Fibroblast of villous mesenchyme (primary cell): ENCODE measurements at regions not wholly inside any gene's neighbourhood (a gene's known extent, or its start where the extent isn't known, plus 50 kb on each side); places are given as distances from the start of the nearest gene placed in this dataset.

Source experiments
- DNase-seq: peaks from one replicate; pipeline ENCODE4 v3.0.0-alpha.2; 2010; ENCODE audit warnings: low read depth
- H3K4me3 ChIP-seq: 2 replicates; pipeline ENCODE4 v1.5.1; 2011; ENCODE audit warnings: low read depth, mild to moderate bottlenecking, low read length
- CTCF ChIP-seq: IDR thresholded peaks from 2 replicates; pipeline ENCODE4 v1.5.1; 2012; ENCODE audit warnings: low read depth, mild to moderate bottlenecking, low read length; ENCODE audit not compliant: insufficient read depth

- TF ChIP-seq CTCF: no peak
- H3K4me3 ChIP-seq: no peak overlapping the region
- no peak for DNase-seq
These were observed 231.8 kb downstream of the UACA start for GRCh38 chr15:70531576-70531975.

- no peak for DNase-seq
- no peak overlapping the region for H3K4me3 ChIP-seq
- no peak for TF ChIP-seq CTCF
These were observed 232.5 kb downstream of the UACA start for GRCh38 chr15:70530906-70531305.

- TF ChIP-seq CTCF: no peak
- no peak overlapping the region for H3K4me3 ChIP-seq
- no peak for DNase-seq
These were observed 232.9 kb downstream of the UACA start for GRCh38 chr15:70530503-70530902.

- TF ChIP-seq CTCF: no peak
- DNase-seq: no peak
- no peak overlapping the region for H3K4me3 ChIP-seq
These were observed 233.3 kb downstream of the UACA start for GRCh38 chr15:70530017-70530499.

- no peak for DNase-seq
- TF ChIP-seq CTCF: no peak
- H3K4me3 ChIP-seq: no peak overlapping the region
These were observed 234.5 kb downstream of the UACA start for GRCh38 chr15:70528816-70529215.

- no peak overlapping the region for H3K4me3 ChIP-seq
- no peak for TF ChIP-seq CTCF
- DNase-seq: peak; percentile 84
These were observed 235.1 kb downstream of the UACA start for GRCh38 chr15:70528270-70528706.

- no peak overlapping the region for H3K4me3 ChIP-seq
- DNase-seq: no peak
- no peak for TF ChIP-seq CTCF
These were observed 236.4 kb downstream of the UACA start for GRCh38 chr15:70526974-70527325.
